Epithelial cell of esophagus (primary cell): ENCODE measurements at regions not wholly inside any gene's neighbourhood (a gene's known extent, or its start where the extent isn't known, plus 50 kb on each side); places are given as distances from the start of the nearest gene placed in this dataset.

Experiments used
- DNase-seq: peaks from one replicate; pipeline ENCODE4 v3.0.0; 2010; ENCODE audit warnings: low read depth
- H3K4me3 ChIP-seq: 2 replicates; pipeline ENCODE4 v1.5.1; 2011; ENCODE audit warnings: mild to moderate bottlenecking, low read length, control low read depth
- CTCF ChIP-seq: IDR thresholded peaks from 2 replicates; pipeline ENCODE4 v1.5.1; 2011; ENCODE audit warnings: low read depth, mild to moderate bottlenecking, low read length, control low read depth, inconsistent platforms; ENCODE audit not compliant: insufficient read depth; ENCODE audit errors: missing control alignments

- no peak overlapping the region for H3K4me3 ChIP-seq
- no peak for DNase-seq
- no peak for TF ChIP-seq CTCF
These were observed 57.9 kb upstream of the CCL1 start for GRCh38 chr17:34420900-34421299.

- peak; percentile 96 for TF ChIP-seq CTCF
- DNase-seq = peak; percentile 61
- no peak overlapping the region for H3K4me3 ChIP-seq
These were observed 57.3 kb upstream of the CCL1 start for GRCh38 chr17:34420254-34420766.

DNA sequence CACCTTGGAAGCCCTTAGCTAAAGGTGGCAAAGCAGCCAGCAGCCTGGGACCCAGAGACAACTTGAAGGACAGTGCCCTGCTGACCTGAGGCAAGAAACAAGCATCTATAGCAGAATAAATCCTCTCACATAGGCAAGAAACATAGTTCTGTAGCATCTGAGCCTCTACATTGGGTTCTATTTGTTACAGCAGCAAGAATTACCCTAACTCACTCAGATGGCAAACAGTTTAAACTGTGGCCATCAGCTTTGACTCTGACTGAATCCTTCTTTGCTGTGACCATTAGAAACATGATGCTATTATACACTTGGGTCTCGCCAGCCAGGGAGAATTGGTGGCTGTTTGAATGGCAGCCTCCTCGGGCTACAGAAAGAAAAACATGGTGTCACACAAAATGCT, 53.1 kb upstream of the CCL1 start:
- DNase-seq = no peak
- no peak overlapping the region for H3K4me3 ChIP-seq
- no peak for TF ChIP-seq CTCF

DNA sequence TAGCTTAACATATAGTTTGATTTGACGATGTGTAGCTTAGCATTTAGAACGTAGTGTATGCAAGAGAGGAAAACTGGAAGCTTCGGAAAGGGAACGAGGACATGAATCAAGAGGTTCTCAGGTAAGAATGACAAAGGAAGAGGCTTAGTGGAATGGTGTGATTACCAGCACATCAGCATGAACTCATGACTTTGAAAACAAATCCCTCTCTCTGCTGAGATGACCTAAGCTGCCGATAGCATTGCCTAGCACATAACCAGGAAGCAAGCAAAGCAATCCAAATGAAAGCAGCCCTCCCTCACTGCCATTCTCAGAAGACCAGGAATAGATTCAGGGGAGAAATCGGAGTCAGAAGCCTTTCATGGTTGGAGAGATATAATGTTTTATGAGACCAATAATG, 51.3 kb upstream of the CCL1 start:
- no peak for TF ChIP-seq CTCF
- no peak overlapping the region for H3K4me3 ChIP-seq
- no peak for DNase-seq

GRCh38 chr17:34413443-34414119, 50.5 kb upstream of the CCL1 start:
- no peak overlapping the region for H3K4me3 ChIP-seq
- DNase-seq = no peak
- no peak for TF ChIP-seq CTCF

- DNase-seq = peak; percentile 3
- no peak overlapping the region for H3K4me3 ChIP-seq
- no peak for TF ChIP-seq CTCF
These were observed 50.0 kb upstream of the CCL1 start for GRCh38 chr17:34412965-34413441.
